Activated CD8-positive, alpha-beta memory T cell treated with anti-CD3 and anti-CD28 coated beads for 24 hours (primary cell): ENCODE measurements at regions not wholly inside any gene's neighbourhood (a gene's known extent, or its start where the extent isn't known, plus 50 kb on each side); places are given as distances from the start of the nearest gene placed in this dataset.

ENCODE experiments used
- DNase-seq: peaks from one replicate; pipeline ENCODE4 v3.0.0-alpha.2; 2020

GRCh38 chr11:112599265-112599664, 338.6 kb upstream of the PLET1 start:
- no peak for DNase-seq

- no peak for DNase-seq
These were observed 339.3 kb upstream of the PLET1 start for GRCh38 chr11:112599856-112600533.

GRCh38 chr11:112605093-112605666, 344.5 kb upstream of the PLET1 start:
- no peak for DNase-seq

- no peak for DNase-seq
These were observed 346.0 kb upstream of the PLET1 start for GRCh38 chr11:112606656-112607055.

- no peak for DNase-seq
These were observed 347.8 kb upstream of the PLET1 start for GRCh38 chr11:112608509-112608908.

GRCh38 chr11:112610494-112610893, 349.8 kb upstream of the PLET1 start:
- no peak for DNase-seq

GRCh38 chr11:112610996-112611750, 350.0 kb upstream of the NCAM1 start:
- DNase-seq = no peak

- DNase-seq = no peak
These were observed 349.4 kb upstream of the NCAM1 start for GRCh38 chr11:112611771-112612170.

GRCh38 chr11:112612250-112612849, 348.9 kb upstream of the NCAM1 start:
- no peak for DNase-seq

- no peak for DNase-seq
These were observed 347.9 kb upstream of the NCAM1 start for GRCh38 chr11:112613051-112613972.

- DNase-seq = no peak
These were observed 346.6 kb upstream of the NCAM1 start for GRCh38 chr11:112614605-112615004.

- DNase-seq = no peak
These were observed 346.0 kb upstream of the NCAM1 start for GRCh38 chr11:112615238-112615637.

- DNase-seq = no peak
These were observed 345.3 kb upstream of the NCAM1 start for GRCh38 chr11:112615891-112616290.

GRCh38 chr11:112616327-112617097, 344.7 kb upstream of the NCAM1 start:
- DNase-seq = no peak

- DNase-seq = no peak
These were observed 344.2 kb upstream of the NCAM1 start for GRCh38 chr11:112617098-112617425.

GRCh38 chr11:112617977-112618826, 343.0 kb upstream of the NCAM1 start:
- no peak for DNase-seq

GRCh38 chr11:112619106-112619505, 342.1 kb upstream of the NCAM1 start:
- no peak for DNase-seq

GRCh38 chr11:112620621-112621394, 340.4 kb upstream of the NCAM1 start:
- no peak for DNase-seq

GRCh38 chr11:112623057-112623456, 338.2 kb upstream of the NCAM1 start:
- no peak for DNase-seq

GRCh38 chr11:112624431-112624830, 336.8 kb upstream of the NCAM1 start:
- no peak for DNase-seq
